Neural progenitor cell (in vitro differentiated cells): ENCODE measurements at regions not wholly inside any gene's neighbourhood (a gene's known extent, or its start where the extent isn't known, plus 50 kb on each side); places are given as distances from the start of the nearest gene placed in this dataset.

ENCODE experiments used
- DNase-seq: peaks from one replicate; pipeline ENCODE4 v3.0.0-alpha.2; 2016; ENCODE audit warnings: low spot score
- H2AFZ ChIP-seq: fragments of 200-600 bp; sonication (generic); replicated peaks from 2 replicates; pipeline ENCODE4 v1.6.1; 2016; ENCODE audit warnings: antibody characterized with exemption
- H3F3A ChIP-seq: fragments of 200-600 bp; sonication (generic); 2 replicates; pipeline ENCODE4 v1.6.1; 2016; ENCODE audit warnings: antibody characterized with exemption, low read depth
- H3K27ac ChIP-seq: fragments of 200-600 bp; sonication (generic); 2 replicates; pipeline ENCODE4 v1.5.1; 2016; ENCODE audit warnings: mild to moderate bottlenecking
- H3K27me3 ChIP-seq: fragments of 200-600 bp; sonication (generic); 2 replicates; pipeline ENCODE4 v1.6.1; 2016; ENCODE audit warnings: mild to moderate bottlenecking, moderate library complexity
- H3K36me3 ChIP-seq: fragments of 200-600 bp; sonication (generic); 2 replicates; pipeline ENCODE4 v1.5.1; 2016
- H3K4me1 ChIP-seq: fragments of 200-600 bp; sonication (generic); 2 replicates; pipeline ENCODE4 v1.6.1; 2016; ENCODE audit warnings: mixed run types
- H3K4me2 ChIP-seq: fragments of 200-600 bp; sonication (generic); 2 replicates; pipeline ENCODE4 v1.6.1; 2016
- H3K4me3 ChIP-seq: fragments of 200-600 bp; sonication (generic); 2 replicates; pipeline ENCODE4 v1.5.1; 2016
- H3K79me2 ChIP-seq: fragments of 200-600 bp; sonication (generic); 2 replicates; pipeline ENCODE4 v1.6.1; 2016; ENCODE audit warnings: low read depth
- H3K9ac ChIP-seq: fragments of 200-600 bp; sonication (generic); 2 replicates; pipeline ENCODE4 v1.6.1; 2016
- H3K9me3 ChIP-seq: fragments of 200-600 bp; sonication (generic); 2 replicates; pipeline ENCODE4 v1.5.1; 2016; ENCODE audit warnings: low read depth
- H4K20me1 ChIP-seq: fragments of 200-600 bp; sonication (generic); 2 replicates; pipeline ENCODE4 v1.6.1; 2016; ENCODE audit warnings: low read depth
- H3K27ac Mint-ChIP-seq: 3 replicates; pipeline ENCODE4 v1.8.0; 2021; ENCODE audit warnings: mixed read lengths
- H3K27me3 Mint-ChIP-seq: 2 replicates; pipeline ENCODE4 v1.8.0; 2022; ENCODE audit warnings: low read depth, mild to moderate bottlenecking, inconsistent platforms, moderate library complexity, mixed read lengths; ENCODE audit not compliant: insufficient read depth
- H3K36me3 Mint-ChIP-seq: 3 replicates; pipeline ENCODE4 v1.8.0; 2021; ENCODE audit warnings: mixed read lengths
- H3K4me1 Mint-ChIP-seq: 3 replicates; pipeline ENCODE4 v1.8.0; 2021; ENCODE audit warnings: mixed read lengths
- H3K4me3 Mint-ChIP-seq: 3 replicates; pipeline ENCODE4 v1.8.0; 2021; ENCODE audit warnings: mild to moderate bottlenecking, moderate library complexity, mixed read lengths
- H3K9me3 Mint-ChIP-seq: 3 replicates; pipeline ENCODE4 v1.8.0; 2020; ENCODE audit warnings: mixed read lengths
- EZH2 ChIP-seq: fragments of 200-600 bp; sonication (generic); IDR thresholded peaks from 2 replicates; pipeline ENCODE4 v1.6.1; 2017; ENCODE audit warnings: antibody characterized with exemption, mild to moderate bottlenecking, moderate library complexity
- EZH2phosphoT487 ChIP-seq: fragments of 200-600 bp; sonication (generic); IDR thresholded peaks from 2 replicates; pipeline ENCODE4 v1.6.1; 2017; ENCODE audit warnings: antibody characterized with exemption
- TF ChIP-seq, protein P1 (sequence below): fragments of 200-600 bp; sonication (generic); IDR thresholded peaks from 2 replicates; pipeline ENCODE4 v1.5.1; 2017; ENCODE audit warnings: antibody characterized with exemption, mild to moderate bottlenecking

DNA sequence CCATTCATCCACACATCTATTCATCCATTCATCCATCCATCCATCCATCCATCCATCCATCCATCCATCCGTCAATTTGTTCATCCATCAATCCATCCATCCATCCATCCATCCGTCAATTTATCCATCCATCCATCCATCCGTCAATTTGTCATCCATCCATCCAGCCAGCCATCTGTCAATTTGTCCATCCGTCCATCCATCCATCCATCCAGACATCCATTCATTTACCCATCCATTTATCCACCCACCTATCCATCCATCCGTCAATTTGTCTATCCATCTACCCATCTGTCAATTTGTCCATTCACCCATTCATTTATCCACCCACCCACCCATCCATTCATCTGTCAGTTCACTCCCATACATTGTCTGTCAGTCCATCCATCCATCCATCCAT, 209.5 kb upstream of the ZNF536 start:
- H3K9ac ChIP-seq = no peak overlapping the region

DNA sequence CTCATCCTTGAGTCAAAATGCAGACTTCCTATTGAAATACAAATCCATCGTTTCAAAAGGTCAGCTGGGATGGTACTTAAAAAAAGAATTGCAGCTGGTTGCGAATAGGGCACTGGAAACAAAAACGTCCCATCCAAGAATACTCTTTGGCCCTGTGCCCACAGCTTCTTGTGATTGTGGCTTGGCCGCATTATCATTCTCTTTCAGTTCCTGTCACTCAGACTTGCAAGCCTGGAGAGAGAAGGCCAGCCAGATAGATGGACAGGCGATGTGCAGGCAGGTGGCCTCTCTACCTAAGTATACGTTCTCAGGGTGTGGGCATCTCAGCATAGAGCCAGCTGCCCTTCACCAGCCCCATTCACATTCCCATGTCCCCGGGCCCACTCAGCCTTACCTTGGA, 208.5 kb upstream of the ZNF536 start:
- H3K36me3 Mint-ChIP-seq = no peaks in the 10 kb centered on the region
- Histone ChIP-seq H3K9me3 (no peaks in the 10 kb centered on the region), H3K4me2 (no peak overlapping the region), H2AFZ (no peak overlapping the region), H3K79me2 (no peaks in the 10 kb centered on the region), H3K36me3 (no peaks in the 10 kb centered on the region), H4K20me1 (no peaks in the 10 kb centered on the region), H3K9ac (no peak overlapping the region), H3K4me3 (no peak overlapping the region), H3F3A (no peaks in the 10 kb centered on the region), H3K4me1 (no peaks in the 10 kb centered on the region), H3K27ac (no peak overlapping the region), H3K27me3 (no peaks in the 10 kb centered on the region)
- H3K9me3 Mint-ChIP-seq = peaks cover 4% of the 10 kb centered on the region
- no peak overlapping the region for H3K4me3 Mint-ChIP-seq
- TF ChIP-seq EZH2phosphoT487 (no peak), EZH2 (no peak)
- TF ChIP-seq, protein P1, sequence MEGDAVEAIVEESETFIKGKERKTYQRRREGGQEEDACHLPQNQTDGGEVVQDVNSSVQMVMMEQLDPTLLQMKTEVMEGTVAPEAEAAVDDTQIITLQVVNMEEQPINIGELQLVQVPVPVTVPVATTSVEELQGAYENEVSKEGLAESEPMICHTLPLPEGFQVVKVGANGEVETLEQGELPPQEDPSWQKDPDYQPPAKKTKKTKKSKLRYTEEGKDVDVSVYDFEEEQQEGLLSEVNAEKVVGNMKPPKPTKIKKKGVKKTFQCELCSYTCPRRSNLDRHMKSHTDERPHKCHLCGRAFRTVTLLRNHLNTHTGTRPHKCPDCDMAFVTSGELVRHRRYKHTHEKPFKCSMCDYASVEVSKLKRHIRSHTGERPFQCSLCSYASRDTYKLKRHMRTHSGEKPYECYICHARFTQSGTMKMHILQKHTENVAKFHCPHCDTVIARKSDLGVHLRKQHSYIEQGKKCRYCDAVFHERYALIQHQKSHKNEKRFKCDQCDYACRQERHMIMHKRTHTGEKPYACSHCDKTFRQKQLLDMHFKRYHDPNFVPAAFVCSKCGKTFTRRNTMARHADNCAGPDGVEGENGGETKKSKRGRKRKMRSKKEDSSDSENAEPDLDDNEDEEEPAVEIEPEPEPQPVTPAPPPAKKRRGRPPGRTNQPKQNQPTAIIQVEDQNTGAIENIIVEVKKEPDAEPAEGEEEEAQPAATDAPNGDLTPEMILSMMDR = no peak
- H3K27ac Mint-ChIP-seq = no peak overlapping the region
- peaks cover 7% of the 10 kb centered on the region for H3K27me3 Mint-ChIP-seq
- no peaks in the 10 kb centered on the region for H3K4me1 Mint-ChIP-seq
- DNase-seq = no peak

More for the DNA sequence above, 209.5 kb upstream of the ZNF536 start:
- H3K27me3 ChIP-seq = no peaks in the 10 kb centered on the region
- Mint-ChIP-seq H3K27ac (no peak overlapping the region), H3K27me3 (peaks cover 7% of the 10 kb centered on the region), H3K4me3 (no peak overlapping the region), H3K9me3 (peaks cover 4% of the 10 kb centered on the region), H3K36me3 (no peaks in the 10 kb centered on the region), H3K4me1 (no peaks in the 10 kb centered on the region)
- H3K79me2 ChIP-seq = no peaks in the 10 kb centered on the region
- no peaks in the 10 kb centered on the region for H3K4me1 ChIP-seq
- no peaks in the 10 kb centered on the region for H3F3A ChIP-seq
- H3K27ac ChIP-seq = no peak overlapping the region
- no peak overlapping the region for H2AFZ ChIP-seq
- H3K4me3 ChIP-seq = no peak overlapping the region
- no peaks in the 10 kb centered on the region for H3K36me3 ChIP-seq
- no peak for DNase-seq
- H3K4me2 ChIP-seq = no peak overlapping the region
- H3K9me3 ChIP-seq = no peaks in the 10 kb centered on the region
- H4K20me1 ChIP-seq = no peaks in the 10 kb centered on the region
- TF ChIP-seq EZH2phosphoT487 = no peak
- TF ChIP-seq EZH2 = no peak
- TF ChIP-seq, protein P1 = no peak

- peaks cover 4% of the 10 kb centered on the region for H3K9me3 Mint-ChIP-seq
- H3K36me3 Mint-ChIP-seq = no peaks in the 10 kb centered on the region
- no peaks in the 10 kb centered on the region for H3K4me1 ChIP-seq
- no peak overlapping the region for H3K27ac Mint-ChIP-seq
- no peaks in the 10 kb centered on the region for H3K9me3 ChIP-seq
- peaks cover 7% of the 10 kb centered on the region for H3K27me3 Mint-ChIP-seq
- H3K27me3 ChIP-seq = no peaks in the 10 kb centered on the region
- H3K4me2 ChIP-seq = no peak overlapping the region
- TF ChIP-seq EZH2phosphoT487 (no peak), EZH2 (no peak)
- TF ChIP-seq, protein P1 = no peak
- H3K4me3 Mint-ChIP-seq = no peak overlapping the region
- no peaks in the 10 kb centered on the region for H3K4me1 Mint-ChIP-seq
- H3K27ac ChIP-seq = no peak overlapping the region
- no peak overlapping the region for H3K4me3 ChIP-seq
- H2AFZ ChIP-seq = no peak overlapping the region
- H3K9ac ChIP-seq = no peak overlapping the region
- no peak for DNase-seq
- H3F3A ChIP-seq = no peaks in the 10 kb centered on the region
- no peaks in the 10 kb centered on the region for H4K20me1 ChIP-seq
- no peaks in the 10 kb centered on the region for H3K79me2 ChIP-seq
- H3K36me3 ChIP-seq = no peaks in the 10 kb centered on the region
These were observed 206.9 kb upstream of the ZNF536 start for GRCh38 chr19:30165228-30165813.
